HCT116 (cell line): ENCODE measurements at regions not wholly inside any gene's neighbourhood (a gene's known extent, or its start where the extent isn't known, plus 50 kb on each side); places are given as distances from the start of the nearest gene placed in this dataset.

Experiments used
- CEBPB ChIP-seq: IDR thresholded peaks from 2 replicates; pipeline ENCODE4 v1.6.1; 2012; ENCODE audit warnings: low read depth
- EZH2phosphoT487 ChIP-seq: fragments of 200-600 bp; IDR thresholded peaks from 2 replicates; pipeline ENCODE4 v1.6.1; 2018; ENCODE audit warnings: antibody characterized with exemption, borderline replicate concordance
- POLR2A ChIP-seq: IDR thresholded peaks from 2 replicates; pipeline ENCODE4 v1.7.0; 2011; ENCODE audit warnings: borderline replicate concordance; ENCODE audit not compliant: insufficient read depth, insufficient read length; ENCODE audit errors: extremely low read depth
- ZNF274 ChIP-seq: fragments of 200-500 bp; sonication (Bioruptor generic); IDR thresholded peaks from 2 replicates; pipeline ENCODE4 v1.6.1; 2014; ENCODE audit warnings: mild to moderate bottlenecking, low read depth, low read length, inconsistent platforms
- TF ChIP-seq, protein P1 (sequence below): IDR thresholded peaks from 2 replicates; pipeline ENCODE4 v1.6.1; 2012; ENCODE audit warnings: low read depth

DNA sequence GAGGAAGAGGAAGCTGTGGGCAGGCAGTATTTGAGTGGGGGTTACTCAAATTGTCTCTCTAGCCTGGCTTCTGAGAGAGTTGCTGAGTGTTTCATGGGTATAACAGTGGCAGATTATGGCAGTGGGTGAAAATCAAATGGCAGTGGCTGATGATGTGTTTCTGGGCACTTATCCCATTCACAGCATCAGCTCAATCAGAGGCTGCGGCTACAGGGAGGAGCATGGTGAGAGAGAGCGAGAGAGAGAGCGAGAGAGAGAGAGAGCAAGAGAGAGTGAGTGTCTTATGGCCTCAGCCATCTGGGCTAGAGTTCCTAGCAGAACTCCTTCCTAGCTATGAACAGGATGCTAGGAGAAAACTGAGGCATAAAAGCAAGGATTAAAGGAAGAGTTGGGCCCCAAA, 178.9 kb downstream of the OLFM4 start:
- no peak for TF ChIP-seq ZNF274
- TF ChIP-seq POLR2A: no peak
- TF ChIP-seq, protein P1, sequence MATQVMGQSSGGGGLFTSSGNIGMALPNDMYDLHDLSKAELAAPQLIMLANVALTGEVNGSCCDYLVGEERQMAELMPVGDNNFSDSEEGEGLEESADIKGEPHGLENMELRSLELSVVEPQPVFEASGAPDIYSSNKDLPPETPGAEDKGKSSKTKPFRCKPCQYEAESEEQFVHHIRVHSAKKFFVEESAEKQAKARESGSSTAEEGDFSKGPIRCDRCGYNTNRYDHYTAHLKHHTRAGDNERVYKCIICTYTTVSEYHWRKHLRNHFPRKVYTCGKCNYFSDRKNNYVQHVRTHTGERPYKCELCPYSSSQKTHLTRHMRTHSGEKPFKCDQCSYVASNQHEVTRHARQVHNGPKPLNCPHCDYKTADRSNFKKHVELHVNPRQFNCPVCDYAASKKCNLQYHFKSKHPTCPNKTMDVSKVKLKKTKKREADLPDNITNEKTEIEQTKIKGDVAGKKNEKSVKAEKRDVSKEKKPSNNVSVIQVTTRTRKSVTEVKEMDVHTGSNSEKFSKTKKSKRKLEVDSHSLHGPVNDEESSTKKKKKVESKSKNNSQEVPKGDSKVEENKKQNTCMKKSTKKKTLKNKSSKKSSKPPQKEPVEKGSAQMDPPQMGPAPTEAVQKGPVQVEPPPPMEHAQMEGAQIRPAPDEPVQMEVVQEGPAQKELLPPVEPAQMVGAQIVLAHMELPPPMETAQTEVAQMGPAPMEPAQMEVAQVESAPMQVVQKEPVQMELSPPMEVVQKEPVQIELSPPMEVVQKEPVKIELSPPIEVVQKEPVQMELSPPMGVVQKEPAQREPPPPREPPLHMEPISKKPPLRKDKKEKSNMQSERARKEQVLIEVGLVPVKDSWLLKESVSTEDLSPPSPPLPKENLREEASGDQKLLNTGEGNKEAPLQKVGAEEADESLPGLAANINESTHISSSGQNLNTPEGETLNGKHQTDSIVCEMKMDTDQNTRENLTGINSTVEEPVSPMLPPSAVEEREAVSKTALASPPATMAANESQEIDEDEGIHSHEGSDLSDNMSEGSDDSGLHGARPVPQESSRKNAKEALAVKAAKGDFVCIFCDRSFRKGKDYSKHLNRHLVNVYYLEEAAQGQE: no peak
- no peak for TF ChIP-seq EZH2phosphoT487
- no peak for TF ChIP-seq CEBPB
